COLO668 (cell line): ENCODE measurements at regions not wholly inside any gene's neighbourhood (a gene's known extent, or its start where the extent isn't known, plus 50 kb on each side); places are given as distances from the start of the nearest gene placed in this dataset.

Source experiments
- DNase-seq: peaks from one replicate; lab custom pipeline; 2025; ENCODE audit not compliant: unreplicated experiment; lab: John Stamatoyannopoulos, UW

DNA sequence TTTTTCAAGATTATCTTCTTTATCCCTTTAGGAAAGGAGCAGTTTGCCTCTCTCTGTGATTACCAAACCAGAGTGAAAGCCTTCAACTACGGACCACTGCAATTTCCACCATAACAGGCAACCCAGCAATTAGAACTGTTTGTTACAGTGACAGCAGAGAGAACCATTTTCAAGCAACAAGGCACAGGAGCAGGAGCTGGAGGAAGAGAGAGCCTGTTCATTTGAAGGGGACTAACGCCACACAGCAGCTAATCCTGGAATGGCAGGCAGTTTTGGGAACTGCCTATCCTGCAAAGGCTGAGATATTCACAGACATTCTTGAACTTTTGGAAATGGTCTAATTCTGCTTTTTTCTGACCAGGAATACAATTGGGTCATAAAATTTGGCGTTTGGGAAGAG lies 1541.9 kb upstream of the PIK3C3 start:
- peak; percentile 38 for DNase-seq

GRCh38 chr18:40412410-40412809 lies 1542.6 kb upstream of the PIK3C3 start:
- DNase-seq: no peak

GRCh38 chr18:40407909-40408308 lies 1547.1 kb upstream of the PIK3C3 start:
- DNase-seq: no peak

GRCh38 chr18:40404284-40404683 lies 1550.8 kb upstream of the PIK3C3 start:
- DNase-seq: no peak

- no peak for DNase-seq
Measured at GRCh38 chr18:40402052-40402451, 1553.0 kb upstream of the PIK3C3 start.

DNA sequence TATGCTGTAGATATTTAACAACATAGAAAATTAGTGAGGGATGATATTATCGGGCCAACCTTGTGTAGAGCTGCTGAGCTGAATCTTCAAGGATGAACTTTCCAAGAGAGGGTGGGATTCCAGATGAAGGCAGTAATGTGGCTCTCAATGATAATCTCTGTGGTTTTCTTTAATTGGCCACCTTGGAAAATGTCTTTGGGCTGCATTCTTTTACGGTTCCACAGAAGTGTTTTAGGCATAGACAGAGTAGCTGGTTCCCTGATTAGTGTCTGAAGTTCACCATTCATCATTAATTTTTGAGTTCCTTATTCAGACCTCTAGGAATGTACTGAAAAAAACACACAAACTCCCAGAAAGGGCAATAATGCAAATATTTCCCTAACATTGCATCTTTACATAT lies 1566.9 kb upstream of the PIK3C3 start:
- no peak for DNase-seq

- no peak for DNase-seq
Measured at GRCh38 chr18:40387130-40387787, 1567.8 kb upstream of the PIK3C3 start.

DNA sequence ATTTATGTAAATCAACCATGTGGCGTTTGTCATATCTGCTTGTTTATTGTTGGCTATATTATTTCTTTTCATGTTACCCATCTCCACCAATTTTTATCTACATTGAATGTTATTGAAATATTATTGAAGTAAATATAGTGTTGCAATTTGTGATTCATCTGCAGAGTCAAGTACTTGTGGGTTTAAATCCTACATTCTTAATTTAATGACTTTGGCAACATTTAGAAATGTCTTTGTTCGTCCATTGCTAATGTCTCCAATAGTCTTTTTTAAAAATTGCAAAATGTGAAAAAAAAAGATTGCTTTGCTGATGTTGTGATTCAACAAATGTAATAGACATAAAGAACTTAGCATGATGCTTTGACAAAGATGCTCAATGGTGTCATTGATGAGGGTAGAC lies 1572.8 kb upstream of the PIK3C3 start:
- DNase-seq: no peak

- no peak for DNase-seq
Measured at GRCh38 chr18:40380686-40381439, 1574.2 kb upstream of the PIK3C3 start.

- no peak for DNase-seq
Measured at GRCh38 chr18:40375837-40376236, 1579.2 kb upstream of the PIK3C3 start.

GRCh38 chr18:40371673-40372072 lies 1583.4 kb upstream of the PIK3C3 start:
- no peak for DNase-seq

GRCh38 chr18:40367576-40367975 lies 1587.5 kb upstream of the PIK3C3 start:
- DNase-seq: no peak

GRCh38 chr18:40366521-40366920 lies 1588.5 kb upstream of the PIK3C3 start:
- DNase-seq: no peak

DNA sequence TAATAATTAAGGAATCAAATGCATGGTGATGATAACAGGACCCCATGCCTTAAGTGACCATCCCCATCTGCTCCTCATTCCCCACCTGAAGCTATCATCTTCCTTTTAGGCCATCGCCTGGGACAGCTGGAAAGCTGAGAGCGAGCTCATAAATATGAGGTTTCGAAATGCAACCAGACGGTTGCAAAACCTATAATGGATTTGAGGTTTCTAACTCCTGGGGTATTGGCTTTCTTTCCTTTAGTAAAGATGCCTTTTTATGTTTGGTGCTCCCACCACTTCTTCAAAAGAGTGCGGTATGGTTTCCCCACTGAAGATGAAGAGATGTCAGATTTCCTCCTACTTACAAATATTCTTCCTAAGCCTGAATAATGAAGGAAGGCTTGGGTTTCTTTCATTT lies 1589.5 kb upstream of the PIK3C3 start:
- DNase-seq: no peak

- no peak for DNase-seq
Measured at GRCh38 chr18:40360558-40360957, 1594.5 kb upstream of the PIK3C3 start.

GRCh38 chr18:40357536-40357935 lies 1597.5 kb upstream of the PIK3C3 start:
- no peak for DNase-seq

GRCh38 chr18:40356168-40356567 lies 1598.9 kb upstream of the PIK3C3 start:
- no peak for DNase-seq

DNA sequence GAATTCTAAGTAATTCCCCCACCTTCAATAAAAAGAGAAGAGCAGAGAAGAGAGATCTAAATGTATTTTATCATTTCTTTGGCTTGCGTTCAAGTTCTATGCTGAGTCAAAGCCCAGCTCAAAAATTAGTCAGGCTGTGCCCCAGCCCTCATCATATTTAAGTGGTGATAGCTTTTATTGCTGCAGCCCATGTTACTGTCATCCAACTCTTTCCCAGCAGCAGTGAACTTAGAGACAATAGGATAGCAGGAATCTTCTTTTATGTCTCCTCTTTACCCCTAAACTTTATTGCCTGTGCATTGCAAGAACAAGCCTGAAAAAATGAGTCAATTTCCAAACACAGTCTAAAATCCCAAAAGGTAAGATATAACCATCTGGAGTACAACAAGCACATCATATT lies 1599.3 kb upstream of the PIK3C3 start:
- no peak for DNase-seq

DNA sequence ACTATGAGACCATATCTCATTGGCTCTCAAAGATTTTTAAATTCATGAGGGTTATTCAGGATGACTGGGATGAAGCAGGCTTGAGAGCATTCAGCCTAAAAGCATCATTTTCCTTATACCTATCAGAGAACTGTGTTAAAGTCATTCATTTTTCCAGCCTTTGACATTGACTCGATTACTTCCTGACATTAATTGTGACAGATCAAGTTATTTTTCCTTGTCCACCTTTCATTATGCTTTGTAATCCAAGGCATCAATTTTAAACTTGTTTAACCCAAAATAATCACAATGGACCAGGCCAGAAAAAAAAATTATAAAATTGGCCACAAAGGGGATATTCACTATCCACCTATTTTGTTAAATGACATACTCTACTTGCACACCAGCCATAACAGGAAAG lies 1606.8 kb upstream of the PIK3C3 start:
- no peak for DNase-seq

DNA sequence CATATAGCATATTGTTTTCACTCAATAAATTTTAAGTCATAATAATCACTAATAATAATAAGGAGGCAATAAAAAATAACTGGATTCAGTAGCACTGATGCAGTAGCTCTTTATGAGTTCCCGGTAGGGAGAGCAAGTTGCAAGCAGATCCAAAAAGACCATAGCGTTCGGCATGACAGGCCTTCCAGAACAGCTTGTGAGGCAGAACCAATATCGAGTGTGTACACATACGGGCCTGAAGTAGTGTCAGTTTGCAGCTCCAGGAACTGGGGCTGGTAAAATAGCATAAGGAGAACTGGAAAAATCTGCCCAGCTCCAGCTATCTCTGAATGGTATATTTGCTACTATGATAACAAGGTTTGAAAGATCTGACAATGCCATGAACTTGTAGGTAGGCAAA lies 1607.8 kb upstream of the PIK3C3 start:
- no peak for DNase-seq

DNA sequence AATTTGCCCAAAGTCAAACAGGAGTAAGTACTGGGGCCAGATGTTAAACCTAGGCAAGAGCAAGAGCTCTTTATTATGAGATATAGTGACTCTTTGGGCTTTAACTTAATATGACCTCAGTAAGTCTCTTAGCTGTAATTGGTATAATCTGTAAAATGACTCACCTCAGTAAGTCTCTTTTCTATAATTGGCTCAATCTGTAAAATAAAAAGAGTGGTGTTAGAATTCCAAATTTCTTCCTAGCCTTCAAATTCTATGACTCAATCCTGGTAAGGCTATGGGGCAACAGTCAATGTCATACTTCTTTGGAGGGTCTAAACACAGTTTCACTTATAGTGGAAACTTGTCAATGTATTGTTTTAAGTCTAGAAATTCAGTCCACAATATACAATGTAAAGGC lies 1608.9 kb upstream of the PIK3C3 start:
- no peak for DNase-seq

DNA sequence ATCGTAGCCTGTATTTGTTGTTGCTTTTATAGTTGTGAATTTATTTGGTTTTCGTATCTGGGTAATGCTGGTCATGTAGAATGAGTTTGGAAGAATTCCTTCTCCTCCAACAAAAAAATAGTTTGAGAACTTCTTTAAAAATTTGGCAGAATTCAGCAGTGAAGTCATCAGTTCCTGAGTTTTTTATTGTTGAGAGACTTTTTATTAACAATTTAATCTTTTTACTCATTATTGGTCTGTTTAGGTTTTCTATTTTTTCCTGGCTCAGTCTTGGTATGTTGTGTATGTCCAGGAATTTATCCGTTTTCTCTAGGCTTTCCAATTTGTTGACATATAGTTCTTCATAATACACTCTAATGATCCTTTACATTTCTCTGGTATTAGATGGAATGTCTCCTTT lies 1613.3 kb upstream of the PIK3C3 start:
- no peak for DNase-seq

DNA sequence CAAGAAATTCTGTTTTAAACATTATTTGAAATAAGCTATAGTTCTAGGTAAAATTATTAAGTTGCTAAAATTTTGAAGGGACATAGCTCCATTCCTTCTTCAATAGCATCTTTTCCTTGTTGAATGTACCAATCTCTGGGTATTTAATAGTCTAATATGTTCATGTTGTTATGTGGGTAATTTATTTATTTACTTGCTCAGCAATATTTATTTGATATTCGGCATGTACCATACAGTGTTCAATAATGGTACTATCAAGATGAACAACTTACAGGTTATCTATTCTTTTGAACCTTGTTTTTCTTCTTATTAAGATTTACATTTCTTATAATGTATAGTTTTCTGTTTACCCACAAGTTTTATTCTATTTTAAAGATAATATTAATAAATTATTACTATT lies 1616.8 kb upstream of the PIK3C3 start:
- no peak for DNase-seq
